VCaP (cell line): ENCODE measurements at regions not wholly inside any gene's neighbourhood (a gene's known extent, or its start where the extent isn't known, plus 50 kb on each side); places are given as distances from the start of the nearest gene placed in this dataset.

Experiments
- H3K27ac ChIP-seq: fragments of 450-650 bp; 2 replicates; pipeline ENCODE4 v1.5.1; 2017
- CTCF ChIP-seq: fragments of 450-650 bp; conservative IDR thresholded peaks from 2 replicates; pipeline ENCODE4 v1.5.1; 2017; ENCODE audit warnings: mild to moderate bottlenecking, moderate library complexity

DNA sequence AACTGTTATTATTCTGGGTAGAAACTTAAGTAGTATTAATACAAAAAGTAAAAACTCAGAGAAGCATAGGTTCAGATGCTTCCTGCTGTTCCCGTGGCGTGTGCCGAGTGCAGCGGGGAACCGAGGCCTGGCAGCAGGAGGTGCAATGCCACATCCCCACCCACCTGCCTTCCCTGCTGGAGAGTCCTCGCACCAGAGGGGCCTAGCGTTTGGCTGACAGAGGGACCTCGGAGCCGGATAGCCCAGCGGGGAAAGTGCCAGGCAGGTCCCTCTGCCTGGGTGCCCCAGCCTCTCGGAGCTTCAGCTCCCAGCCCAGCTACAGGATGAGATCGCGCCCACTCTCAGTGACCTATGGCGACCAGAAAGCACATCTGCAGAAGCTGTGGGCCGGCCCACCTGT lies 169.6 kb upstream of the GSE1 start:
- no peak overlapping the region for H3K27ac ChIP-seq
- no peak for TF ChIP-seq CTCF

DNA sequence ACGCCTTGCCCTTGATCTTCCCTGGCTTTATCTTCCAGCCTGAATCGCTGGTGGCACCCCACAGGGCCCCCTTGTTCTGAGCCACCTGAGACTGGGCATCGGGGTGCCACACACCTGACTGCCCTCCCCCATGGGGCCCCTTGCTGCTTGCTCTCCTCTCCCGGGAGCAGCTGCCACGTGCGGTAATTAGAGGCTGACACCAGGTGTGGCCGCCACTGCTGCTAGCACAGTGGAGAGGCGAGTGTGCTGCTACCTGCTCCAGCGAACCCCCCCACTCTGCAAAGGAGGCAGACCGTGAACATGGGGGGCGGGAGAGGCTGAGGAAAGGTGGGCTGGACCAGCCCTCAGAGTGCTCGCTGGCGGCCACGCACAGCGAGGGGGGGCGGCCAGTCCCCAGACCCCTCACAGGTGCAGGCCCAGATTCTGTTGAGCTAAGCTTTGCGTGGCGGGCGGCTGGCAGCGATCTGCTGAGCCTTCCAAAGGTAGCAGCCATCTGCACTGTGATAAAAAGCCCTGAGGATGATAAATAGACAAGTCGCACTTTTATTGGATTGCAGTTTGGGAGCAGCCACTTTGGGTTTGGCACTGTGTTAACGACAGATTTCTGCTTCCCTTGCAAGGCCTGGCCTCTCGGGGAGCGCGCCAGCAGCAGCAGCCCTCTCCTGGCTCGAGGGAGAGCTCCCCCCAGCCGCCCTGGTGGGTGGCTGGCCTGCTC lies 167.9 kb upstream of the GSE1 start:
- H3K27ac ChIP-seq = peak overlapping the region; percentile 20; the same call in 1 of the 2 replicates

DNA sequence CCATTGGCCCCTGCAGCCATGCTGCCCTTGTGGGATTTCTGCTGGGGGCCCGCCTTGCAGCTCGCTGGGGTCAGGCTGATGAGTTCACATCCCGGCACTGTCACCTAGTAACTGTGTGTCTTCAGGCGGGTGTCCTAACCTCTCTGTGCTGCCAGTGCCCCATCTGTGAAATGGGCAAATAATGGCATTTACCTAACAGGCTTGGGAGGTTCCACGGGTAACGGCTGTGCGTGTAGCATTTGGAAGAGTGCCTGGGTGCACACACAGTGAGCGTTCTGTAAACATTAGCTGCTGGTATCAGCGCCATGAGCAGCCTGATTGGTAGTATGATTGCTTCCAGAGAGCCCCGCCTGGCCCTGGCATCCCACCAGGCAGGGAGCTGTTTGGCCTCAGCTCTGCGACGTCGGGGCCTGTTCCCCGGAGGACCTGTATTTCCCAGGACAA lies 167.3 kb upstream of the GSE1 start:
- no peak for TF ChIP-seq CTCF
- H3K27ac ChIP-seq = peak overlapping the region; percentile 20; the same call in 1 of the 2 replicates

More for the DNA sequence above, 167.9 kb upstream of the GSE1 start:
- TF ChIP-seq CTCF = no peak

GRCh38 chr16:85446951-85447692 lies 166.0 kb upstream of the GSE1 start:
- H3K27ac ChIP-seq = no peak overlapping the region

DNA sequence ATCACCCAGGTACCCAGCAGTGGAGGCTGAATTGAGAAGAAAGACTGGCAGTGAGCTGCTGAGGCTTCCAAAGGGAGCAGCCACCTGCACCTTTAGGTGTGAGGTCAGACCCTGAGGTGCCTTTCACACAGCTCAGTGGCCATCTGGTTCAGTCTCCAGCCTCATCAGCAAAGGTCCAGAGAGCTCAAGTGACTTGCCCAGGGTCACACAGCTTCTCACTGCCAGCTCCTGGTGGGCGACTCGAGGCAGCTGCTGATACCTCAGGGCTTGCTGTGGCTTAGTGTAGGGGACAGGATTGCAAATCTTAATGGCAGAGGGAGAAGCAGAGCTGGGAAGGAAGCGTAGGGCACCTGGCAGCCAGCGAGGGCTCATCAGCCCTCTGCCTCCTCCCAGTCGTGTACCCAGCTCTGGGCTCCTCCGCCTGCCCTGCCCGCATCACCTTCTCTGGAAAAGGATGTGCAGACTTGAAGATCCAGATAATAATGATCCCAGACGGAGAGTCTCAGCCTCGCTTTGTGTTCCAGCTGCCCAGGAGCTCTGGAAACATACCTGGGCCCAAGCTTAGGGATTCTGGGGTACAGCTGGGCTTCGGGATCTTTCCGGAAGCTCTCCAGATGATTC lies 165.3 kb upstream of the GSE1 start:
- no peak overlapping the region for H3K27ac ChIP-seq
- no peak for TF ChIP-seq CTCF

More at GRCh38 chr16:85446951-85447692, 166.0 kb upstream of the GSE1 start:
- TF ChIP-seq CTCF = no peak

DNA sequence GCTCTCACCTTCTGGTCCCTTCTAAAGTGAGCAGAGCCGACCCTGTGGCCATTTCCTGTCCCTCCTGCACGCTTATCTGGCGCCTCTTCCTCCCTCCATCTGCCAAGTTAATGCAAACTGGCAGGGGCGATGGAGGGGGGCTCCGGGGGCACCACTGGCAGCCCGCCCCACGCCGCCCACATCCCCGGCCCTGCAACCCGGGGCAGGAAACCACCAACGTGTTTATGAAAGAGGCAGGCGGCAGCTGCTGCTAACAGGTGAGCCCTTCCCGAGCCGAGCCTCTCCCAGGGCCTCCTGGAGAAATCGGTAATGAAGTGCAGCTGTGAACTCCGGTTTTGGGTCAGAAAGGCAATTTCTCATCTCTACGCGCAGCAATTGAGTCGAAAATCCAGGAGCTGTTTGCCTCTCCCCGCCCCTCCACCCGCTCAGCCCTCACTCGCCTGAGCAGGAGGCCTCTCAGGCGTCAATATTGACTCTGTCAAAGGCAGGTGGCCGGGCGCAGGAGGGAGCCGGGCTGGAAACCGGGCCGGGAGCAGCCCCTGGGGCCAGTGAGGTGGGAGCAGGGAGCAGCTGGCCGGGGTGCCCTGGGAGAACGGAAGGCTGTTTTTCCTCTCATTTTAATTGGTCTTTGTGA lies 164.4 kb upstream of the GSE1 start:
- H3K27ac ChIP-seq = 0 out of 2 replicates have a peak overlapping the region, but pooled peaks have one; percentile 23
- TF ChIP-seq CTCF = no peak
